ENCODE measurements at regions not wholly inside any gene's neighbourhood (a gene's known extent, or its start where the extent isn't known, plus 50 kb on each side); places are given as distances from the start of the nearest gene placed in this dataset.
"Not testable (repeated sequence)": the region's sequence is repeated elsewhere in the genome, so short reads cannot be mapped to it uniquely, and the experiment has no call there.

DNA sequence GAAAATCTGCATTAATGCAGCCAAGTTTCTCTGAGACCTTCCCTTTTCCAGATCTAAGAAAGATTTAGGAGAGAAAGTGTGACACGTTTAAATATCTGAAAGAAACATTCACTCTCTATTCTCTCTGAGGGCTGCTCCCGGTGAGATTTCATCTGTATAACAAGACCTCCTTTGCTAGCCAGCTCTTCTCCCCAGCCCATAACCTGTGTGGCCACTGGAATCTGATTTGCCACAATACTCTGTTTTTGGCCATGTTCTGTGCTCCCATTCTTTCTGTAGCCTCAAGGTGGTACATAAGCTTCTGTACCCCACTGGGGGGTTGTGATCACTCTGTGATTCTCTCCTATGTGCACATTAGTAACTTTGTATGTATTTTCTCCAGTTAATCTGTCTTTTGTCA lies 291.0 kb upstream of the SEMA6A start:
- TF ChIP-seq TAF1 (IDR thresholded peaks at IDR 0.05; ENCODE audit: low read depth, low read length) (no peak), PAX5 (IDR thresholded peaks at IDR 0.05; ENCODE audit: insufficient read depth, low read length, severe bottlenecking) (no peak), POU2F2 (IDR thresholded peaks at IDR 0.05; ENCODE audit: low read depth, low read length) (no peak), POLR2AphosphoS5 (IDR thresholded peaks at IDR 0.05; ENCODE audit: low read depth, low read length) (no peak), SPI1 (IDR thresholded peaks at IDR 0.05; ENCODE audit: low read depth, low read length) (no peak), POLR2A (IDR thresholded peaks at IDR 0.05; ENCODE audit: low read depth, low read length) (no peak)
- FAIRE-seq (no peak), DNase-seq (ENCODE audit: insufficient read length, low spot score) (no peak)

GRCh38 chr5:116864838-116865190 lies 290.2 kb upstream of the SEMA6A start:
- DNase-seq (ENCODE audit: insufficient read length, low spot score): no peak
- FAIRE-seq: no peak
- TF ChIP-seq POLR2A (IDR thresholded peaks at IDR 0.05; ENCODE audit: low read depth, low read length): no peak
- no peak for TF ChIP-seq SPI1 (IDR thresholded peaks at IDR 0.05; ENCODE audit: low read depth, low read length)
- TF ChIP-seq PAX5 (IDR thresholded peaks at IDR 0.05; ENCODE audit: insufficient read depth, low read length, severe bottlenecking): no peak
- no peak for TF ChIP-seq POLR2AphosphoS5 (IDR thresholded peaks at IDR 0.05; ENCODE audit: low read depth, low read length)
- TF ChIP-seq POU2F2 (IDR thresholded peaks at IDR 0.05; ENCODE audit: low read depth, low read length): no peak

- FAIRE-seq (no peak), DNase-seq (ENCODE audit: insufficient read length, low spot score) (no peak)
- TF ChIP-seq POU2F2 (IDR thresholded peaks at IDR 0.05; ENCODE audit: low read depth, low read length) (no peak), PAX5 (IDR thresholded peaks at IDR 0.05; ENCODE audit: insufficient read depth, low read length, severe bottlenecking) (no peak), TAF1 (IDR thresholded peaks at IDR 0.05; ENCODE audit: low read depth, low read length) (no peak), POLR2A (IDR thresholded peaks at IDR 0.05; ENCODE audit: low read depth, low read length) (no peak), SPI1 (IDR thresholded peaks at IDR 0.05; ENCODE audit: low read depth, low read length) (no peak), POLR2AphosphoS5 (IDR thresholded peaks at IDR 0.05; ENCODE audit: low read depth, low read length) (no peak)
Observed at GRCh38 chr5:116864157-116864837, 289.7 kb upstream of the SEMA6A start.

GRCh38 chr5:116862632-116863455 lies 288.2 kb upstream of the SEMA6A start:
- TF ChIP-seq SPI1 (IDR thresholded peaks at IDR 0.05; ENCODE audit: low read depth, low read length) (no peak), POLR2A (IDR thresholded peaks at IDR 0.05; ENCODE audit: low read depth, low read length) (no peak), POLR2AphosphoS5 (IDR thresholded peaks at IDR 0.05; ENCODE audit: low read depth, low read length) (no peak), TAF1 (IDR thresholded peaks at IDR 0.05; ENCODE audit: low read depth, low read length) (no peak), POU2F2 (IDR thresholded peaks at IDR 0.05; ENCODE audit: low read depth, low read length) (no peak), PAX5 (IDR thresholded peaks at IDR 0.05; ENCODE audit: insufficient read depth, low read length, severe bottlenecking) (no peak)
- DNase-seq (ENCODE audit: insufficient read length, low spot score) (no peak), FAIRE-seq (no peak)

- FAIRE-seq: no peak
- TF ChIP-seq SPI1 (IDR thresholded peaks at IDR 0.05; ENCODE audit: low read depth, low read length) (no peak), POLR2AphosphoS5 (IDR thresholded peaks at IDR 0.05; ENCODE audit: low read depth, low read length) (no peak), POU2F2 (IDR thresholded peaks at IDR 0.05; ENCODE audit: low read depth, low read length) (no peak), TAF1 (IDR thresholded peaks at IDR 0.05; ENCODE audit: low read depth, low read length) (no peak), POLR2A (IDR thresholded peaks at IDR 0.05; ENCODE audit: low read depth, low read length) (no peak), PAX5 (IDR thresholded peaks at IDR 0.05; ENCODE audit: insufficient read depth, low read length, severe bottlenecking) (no peak)
Observed at GRCh38 chr5:116861666-116862065, 287.0 kb upstream of the SEMA6A start.

GRCh38 chr5:116861097-116861496 lies 286.5 kb upstream of the SEMA6A start:
- no peak for TF ChIP-seq POU2F2 (IDR thresholded peaks at IDR 0.05; ENCODE audit: low read depth, low read length)
- no peak for TF ChIP-seq SPI1 (IDR thresholded peaks at IDR 0.05; ENCODE audit: low read depth, low read length)
- no peak for TF ChIP-seq POLR2A (IDR thresholded peaks at IDR 0.05; ENCODE audit: low read depth, low read length)
- no peak for DNase-seq (ENCODE audit: insufficient read length, low spot score)
- no peak for FAIRE-seq

More at GRCh38 chr5:116861666-116862065, 287.0 kb upstream of the SEMA6A start:
- no peak for DNase-seq (ENCODE audit: insufficient read length, low spot score)

DNA sequence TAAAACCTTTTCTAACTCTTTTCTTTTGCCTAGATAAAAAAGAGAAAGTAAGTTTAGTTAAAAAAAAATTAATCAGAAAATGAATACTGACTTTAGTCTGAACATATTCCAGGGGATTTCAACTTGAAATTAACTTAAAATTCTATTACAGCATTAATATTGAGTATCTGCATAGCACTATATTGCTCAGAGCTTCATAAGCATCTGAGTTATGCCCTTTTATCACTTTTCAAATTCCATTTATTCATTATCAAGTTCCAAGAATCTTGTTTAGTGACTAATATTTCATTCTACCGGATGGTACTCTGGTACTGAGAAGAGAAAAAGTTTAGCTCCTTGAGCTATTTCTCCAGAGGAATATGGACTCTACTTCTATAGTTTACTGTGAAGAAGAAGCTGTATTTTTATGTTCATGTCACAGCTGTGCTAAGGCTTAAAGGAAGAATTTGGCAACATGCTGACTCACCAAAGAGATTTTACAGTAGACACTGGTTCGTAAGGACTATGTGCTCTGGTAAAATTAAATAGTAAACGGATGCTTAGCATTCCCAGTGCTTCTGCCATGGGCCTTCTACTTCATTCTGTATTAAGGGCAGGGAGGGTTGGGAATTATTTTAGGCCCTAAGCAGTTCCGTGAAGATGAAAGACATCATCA lies 285.2 kb upstream of the SEMA6A start:
- FAIRE-seq: no peak
- TF ChIP-seq POU2F2 (IDR thresholded peaks at IDR 0.05; ENCODE audit: low read depth, low read length) (no peak), TAF1 (IDR thresholded peaks at IDR 0.05; ENCODE audit: low read depth, low read length) (no peak), POLR2A (IDR thresholded peaks at IDR 0.05; ENCODE audit: low read depth, low read length) (no peak), POLR2AphosphoS5 (IDR thresholded peaks at IDR 0.05; ENCODE audit: low read depth, low read length) (no peak), PAX5 (IDR thresholded peaks at IDR 0.05; ENCODE audit: insufficient read depth, low read length, severe bottlenecking) (no peak), SPI1 (IDR thresholded peaks at IDR 0.05; ENCODE audit: low read depth, low read length) (no peak)

GRCh38 chr5:116858705-116859333 lies 284.2 kb upstream of the SEMA6A start:
- TF ChIP-seq POLR2AphosphoS5 (IDR thresholded peaks at IDR 0.05; ENCODE audit: low read depth, low read length) (no peak), PAX5 (IDR thresholded peaks at IDR 0.05; ENCODE audit: insufficient read depth, low read length, severe bottlenecking) (no peak), POLR2A (IDR thresholded peaks at IDR 0.05; ENCODE audit: low read depth, low read length) (no peak), POU2F2 (IDR thresholded peaks at IDR 0.05; ENCODE audit: low read depth, low read length) (no peak), TAF1 (IDR thresholded peaks at IDR 0.05; ENCODE audit: low read depth, low read length) (no peak), SPI1 (IDR thresholded peaks at IDR 0.05; ENCODE audit: low read depth, low read length) (no peak)
- DNase-seq (ENCODE audit: insufficient read length, low spot score) (no peak), FAIRE-seq (no peak)

More for the DNA sequence above, 285.2 kb upstream of the SEMA6A start:
- DNase-seq (ENCODE audit: insufficient read length, low spot score): no peak

DNA sequence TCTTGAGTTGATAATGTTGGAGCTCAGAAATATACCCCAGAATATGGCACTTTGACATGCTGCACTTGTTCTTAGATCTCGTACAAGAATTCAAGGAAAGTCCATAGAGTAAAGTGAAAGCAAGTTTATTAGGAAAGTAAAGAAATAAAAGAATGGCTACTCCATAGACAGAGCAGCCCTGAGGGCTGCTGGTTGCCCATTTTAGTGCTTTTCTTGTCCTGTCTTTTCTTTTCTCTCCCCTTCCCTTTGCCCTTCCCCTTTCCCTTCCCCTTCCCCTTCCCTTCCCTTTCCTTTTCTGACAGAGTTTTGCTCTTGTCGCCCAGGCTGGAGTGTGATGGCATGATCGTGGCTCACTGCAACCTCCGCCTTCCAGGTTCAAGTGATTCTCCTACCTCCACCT lies 283.4 kb upstream of the SEMA6A start:
- DNase-seq (ENCODE audit: insufficient read length, low spot score); FAIRE-seq: not testable (repeated sequence)
